ENCODE measurements at regions not wholly inside any gene's neighbourhood (a gene's known extent, or its start where the extent isn't known, plus 50 kb on each side); places are given as distances from the start of the nearest gene placed in this dataset.

DNA sequence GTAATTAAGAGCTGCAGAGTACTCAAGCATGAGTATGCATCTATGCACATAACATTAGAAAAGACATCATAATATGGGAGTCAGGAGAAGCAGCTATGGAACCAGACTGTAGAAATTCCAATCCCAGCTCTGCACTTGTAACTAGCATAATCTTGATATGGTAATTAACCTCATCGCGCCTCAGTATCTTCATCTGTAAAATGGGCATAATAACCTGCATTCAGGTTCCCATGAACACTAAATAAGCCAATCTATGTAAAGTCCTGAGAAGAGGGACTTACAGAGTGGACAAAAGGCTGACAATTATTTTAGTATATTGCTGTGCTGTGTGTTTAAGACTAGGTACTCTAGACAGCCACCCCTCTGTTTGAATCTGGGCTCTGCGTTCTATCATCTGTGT is 318.9 kb upstream of the USP25 start:
- Histone ChIP-seq H3K4me1 (no peaks in the 10 kb centered on the region), H3K36me3 (no peaks in the 10 kb centered on the region), H3K27me3 (ENCODE audit: low read depth) (no peaks in the 10 kb centered on the region), H3K9me3 (no peaks in the 10 kb centered on the region), H3K27ac (no peak overlapping the region), H3K4me3 (no peak overlapping the region)
- intact Hi-C loops (cut with DNase I) = no loop called here
- no peak for ATAC-seq
- DNase-seq = no peak
- TF ChIP-seq, protein P1, sequence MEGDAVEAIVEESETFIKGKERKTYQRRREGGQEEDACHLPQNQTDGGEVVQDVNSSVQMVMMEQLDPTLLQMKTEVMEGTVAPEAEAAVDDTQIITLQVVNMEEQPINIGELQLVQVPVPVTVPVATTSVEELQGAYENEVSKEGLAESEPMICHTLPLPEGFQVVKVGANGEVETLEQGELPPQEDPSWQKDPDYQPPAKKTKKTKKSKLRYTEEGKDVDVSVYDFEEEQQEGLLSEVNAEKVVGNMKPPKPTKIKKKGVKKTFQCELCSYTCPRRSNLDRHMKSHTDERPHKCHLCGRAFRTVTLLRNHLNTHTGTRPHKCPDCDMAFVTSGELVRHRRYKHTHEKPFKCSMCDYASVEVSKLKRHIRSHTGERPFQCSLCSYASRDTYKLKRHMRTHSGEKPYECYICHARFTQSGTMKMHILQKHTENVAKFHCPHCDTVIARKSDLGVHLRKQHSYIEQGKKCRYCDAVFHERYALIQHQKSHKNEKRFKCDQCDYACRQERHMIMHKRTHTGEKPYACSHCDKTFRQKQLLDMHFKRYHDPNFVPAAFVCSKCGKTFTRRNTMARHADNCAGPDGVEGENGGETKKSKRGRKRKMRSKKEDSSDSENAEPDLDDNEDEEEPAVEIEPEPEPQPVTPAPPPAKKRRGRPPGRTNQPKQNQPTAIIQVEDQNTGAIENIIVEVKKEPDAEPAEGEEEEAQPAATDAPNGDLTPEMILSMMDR (IDR thresholded peaks at IDR 0.05) = no peak

DNA sequence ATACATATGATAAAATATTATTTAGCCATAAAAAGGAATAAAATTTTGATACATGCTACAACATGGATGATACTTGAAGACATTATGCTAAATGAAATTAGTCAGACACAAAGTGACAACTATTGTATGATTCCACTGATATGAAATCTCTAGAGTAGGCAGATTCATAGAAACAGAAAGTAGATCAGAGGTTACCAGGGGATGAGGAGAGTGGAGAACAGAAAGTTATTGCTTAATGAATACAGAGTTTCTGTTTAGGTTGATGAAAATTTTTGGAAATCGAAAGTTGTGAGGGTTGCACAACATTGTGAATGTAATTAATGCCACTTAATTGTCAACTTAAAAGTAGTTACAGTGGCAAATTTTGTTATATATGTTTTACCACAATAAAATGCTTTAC is 315.7 kb upstream of the USP25 start:
- H3K27me3 ChIP-seq (ENCODE audit: low read depth) = no peaks in the 10 kb centered on the region
- no peaks in the 10 kb centered on the region for H3K9me3 ChIP-seq
- intact Hi-C loops (cut with DNase I) = no loop called here
- no peak overlapping the region for H3K4me3 ChIP-seq
- no peaks in the 10 kb centered on the region for H3K4me1 ChIP-seq
- DNase-seq (no peak), ATAC-seq (peak; percentile 47 to 53)
- no peak overlapping the region for H3K27ac ChIP-seq
- no peaks in the 10 kb centered on the region for H3K36me3 ChIP-seq
- TF ChIP-seq, protein P1 (IDR thresholded peaks at IDR 0.05) = no peak

DNA sequence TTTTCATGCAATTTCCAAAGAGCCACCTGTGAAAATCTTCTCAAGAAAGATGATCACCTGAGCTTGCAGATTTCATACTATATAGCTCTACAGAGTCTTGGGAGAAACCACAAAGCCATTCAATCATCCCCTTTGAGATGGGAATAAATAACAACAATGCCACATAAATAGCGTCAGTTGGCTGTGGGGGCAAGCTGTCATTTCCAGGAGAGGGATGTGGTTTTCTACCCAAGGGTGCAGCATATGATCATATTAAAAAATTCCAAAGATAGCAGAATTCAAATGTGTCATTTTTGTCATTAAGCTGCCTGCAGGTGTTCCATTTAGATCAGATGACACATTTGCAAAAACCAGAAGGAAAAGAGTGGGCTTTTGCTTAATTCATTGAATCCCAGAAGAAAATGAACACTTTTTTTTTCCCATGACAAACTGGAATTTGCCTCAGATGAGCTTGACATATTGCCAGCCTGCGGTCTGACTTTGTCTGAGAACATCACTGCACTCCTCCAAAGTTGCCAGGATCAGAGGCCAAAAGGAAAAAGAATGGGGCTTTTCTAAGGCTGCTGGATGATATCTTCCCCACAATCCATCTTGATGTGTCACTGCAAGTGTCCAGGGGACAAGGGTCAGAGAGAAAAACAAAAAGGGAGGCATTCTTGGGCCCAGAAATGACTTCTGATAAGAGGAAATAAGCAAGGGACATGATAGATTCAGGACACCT is 314.1 kb upstream of the USP25 start:
- no peak overlapping the region for H3K27ac ChIP-seq
- H3K4me3 ChIP-seq = no peak overlapping the region
- DNase-seq (no peak), ATAC-seq (no peak)
- intact Hi-C loops (cut with DNase I) = no loop called here
- TF ChIP-seq, protein P1 (IDR thresholded peaks at IDR 0.05) = no peak
- no peaks in the 10 kb centered on the region for H3K27me3 ChIP-seq (ENCODE audit: low read depth)
- no peaks in the 10 kb centered on the region for H3K36me3 ChIP-seq
- no peaks in the 10 kb centered on the region for H3K9me3 ChIP-seq
- H3K4me1 ChIP-seq = no peaks in the 10 kb centered on the region

DNA sequence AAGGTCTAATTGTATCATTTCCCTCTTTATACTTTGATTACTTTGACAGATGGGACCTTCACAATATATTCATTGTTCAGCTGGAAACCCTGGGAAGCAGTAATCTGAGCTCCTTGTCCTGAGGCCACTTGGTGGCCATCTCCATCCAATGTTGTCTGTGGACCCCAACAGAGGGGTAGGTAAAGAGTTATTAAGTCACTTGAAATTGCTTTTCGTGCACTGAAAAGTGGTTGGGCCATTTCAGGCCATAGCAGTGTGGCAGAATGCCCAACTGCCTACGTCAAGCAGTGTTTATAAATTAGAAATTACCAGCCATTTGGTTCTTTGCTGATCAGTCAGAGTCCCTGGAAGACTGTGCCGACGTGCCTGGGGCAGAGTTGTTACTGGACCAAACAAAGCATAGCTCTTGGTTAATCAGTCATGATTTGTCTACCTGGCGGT is 308.3 kb upstream of the USP25 start:
- TF ChIP-seq, protein P1 (IDR thresholded peaks at IDR 0.05) = no peak
- Histone ChIP-seq H3K9me3 (no peaks in the 10 kb centered on the region), H3K4me3 (no peak overlapping the region), H3K4me1 (no peaks in the 10 kb centered on the region), H3K27me3 (ENCODE audit: low read depth) (no peaks in the 10 kb centered on the region), H3K27ac (no peak overlapping the region), H3K36me3 (no peaks in the 10 kb centered on the region)
- ATAC-seq (no peak), DNase-seq (no peak)
- intact Hi-C loops (cut with DNase I) = no loop called here

DNA sequence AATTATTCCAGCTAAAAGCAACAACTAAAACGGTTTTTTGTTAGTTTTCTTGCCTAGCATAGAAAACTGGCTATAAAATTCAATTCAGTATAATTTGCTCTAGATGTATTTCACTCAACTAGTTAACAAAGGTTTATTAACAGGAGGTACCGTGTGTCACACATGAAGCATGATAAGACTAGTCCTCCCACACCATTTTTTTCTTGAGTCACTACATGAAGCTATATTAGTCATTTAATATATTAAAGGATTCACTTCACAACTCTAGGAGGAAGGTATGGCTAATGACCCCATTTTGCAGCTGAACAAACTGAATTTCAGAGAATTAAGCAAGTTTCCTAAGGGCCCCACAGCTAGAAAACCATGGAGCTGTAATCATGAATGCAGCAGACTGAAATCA is 307.8 kb upstream of the USP25 start:
- intact Hi-C loops (cut with DNase I) = no loop called here

More for the DNA sequence above, 307.8 kb upstream of the USP25 start:
- no peak overlapping the region for H3K27ac ChIP-seq
- H3K27me3 ChIP-seq (ENCODE audit: low read depth) = no peaks in the 10 kb centered on the region
- ATAC-seq (no peak), DNase-seq (no peak)
- TF ChIP-seq, protein P1 (IDR thresholded peaks at IDR 0.05) = no peak
- H3K9me3 ChIP-seq = no peaks in the 10 kb centered on the region
- no peaks in the 10 kb centered on the region for H3K36me3 ChIP-seq
- H3K4me1 ChIP-seq = no peaks in the 10 kb centered on the region
- H3K4me3 ChIP-seq = no peak overlapping the region
